ENCODE measurements at regions not wholly inside any gene's neighbourhood (a gene's known extent, or its start where the extent isn't known, plus 50 kb on each side); places are given as distances from the start of the nearest gene placed in this dataset.

- H3K9me3 ChIP-seq (ENCODE audit: control insufficient read depth, low read depth, low read length) = no peaks in the 10 kb centered on the region
- H4K91ac ChIP-seq (ENCODE audit: insufficient read length, low read depth, low read length) = no peak overlapping the region
- no peaks in the 10 kb centered on the region for H3K27me3 Mint-ChIP-seq (ENCODE audit: low read depth)
- H4K20me1 ChIP-seq (ENCODE audit: control insufficient read depth, insufficient read depth, insufficient read length) = no peaks in the 10 kb centered on the region
- peaks cover 17 to 19% of the 10 kb centered on the region in 2 experiments for H3K4me1 Mint-ChIP-seq
- no peak overlapping the region for H2AFZ ChIP-seq (ENCODE audit: low read length)
- no peak overlapping the region for H2BK12ac ChIP-seq (ENCODE audit: insufficient read length, low read depth, low read length)
- H3K36me3 Mint-ChIP-seq (ENCODE audit: insufficient read depth in 1 of 3, low read depth in 3 of 3) = no peaks in the 10 kb centered on the region; a peak in 1 of 7 replicates
- H2BK15ac ChIP-seq (ENCODE audit: low read depth, low read length) = no peak overlapping the region
- H3T11ph ChIP-seq (ENCODE audit: low read length) = no peak overlapping the region
- H3K27me3 ChIP-seq (ENCODE audit: insufficient read depth, low read length) = no peaks in the 10 kb centered on the region
- H3K14ac ChIP-seq (ENCODE audit: insufficient read depth, low read length) = no peak overlapping the region
- no peak overlapping the region for H3K56ac ChIP-seq (ENCODE audit: insufficient read length, low read depth, low read length)
- no peak overlapping the region for H2BK120ac ChIP-seq (ENCODE audit: low read depth, low read length, poor library complexity, severe bottlenecking)
- no peak overlapping the region for H4K8ac ChIP-seq (replicated peaks; ENCODE audit: insufficient read length, low read depth, low read length)
- no peak overlapping the region for H3K27ac Mint-ChIP-seq
- no peaks in the 10 kb centered on the region for H3K23me2 ChIP-seq (ENCODE audit: insufficient read length, low read depth, low read length, poor library complexity, severe bottlenecking)
- H2BK20ac ChIP-seq (ENCODE audit: low read depth, low read length, poor library complexity, severe bottlenecking) = no peak overlapping the region
- no peak for DNase-seq
- no peak overlapping the region for H3K4me3 Mint-ChIP-seq
- H3K4me1 ChIP-seq (ENCODE audit: insufficient read depth, low read length) = no peaks in the 10 kb centered on the region; the same call in 1 of the 2 replicates
- no peak overlapping the region for H3K4ac ChIP-seq (ENCODE audit: low read depth, low read length)
- no peak overlapping the region for H3K9ac ChIP-seq (ENCODE audit: extremely low read depth, insufficient read length, low read length)
- no peak overlapping the region for H2BK5ac ChIP-seq (ENCODE audit: insufficient read length, low read length)
- no peak overlapping the region for H3K4me2 ChIP-seq (ENCODE audit: insufficient read depth, insufficient read length, low read length)
- H4K5ac ChIP-seq (ENCODE audit: insufficient read length, low read depth, low read length) = no peak overlapping the region
- no peaks in the 10 kb centered on the region for H3K79me2 ChIP-seq (ENCODE audit: insufficient read depth, low read length)
- H3K9me3 Mint-ChIP-seq = no peaks in the 10 kb centered on the region
- no peak for TF ChIP-seq CTCF (conservative IDR thresholded peaks at IDR 0.05)
- no peak overlapping the region for H3K18ac ChIP-seq (ENCODE audit: insufficient read length, low read depth, low read length)
- no peaks in the 10 kb centered on the region for H3K79me1 ChIP-seq (ENCODE audit: insufficient read depth, low read depth, low read length, poor library complexity, severe bottlenecking)
- H3K27ac ChIP-seq (ENCODE audit: insufficient read length, low read depth, low read length) = no peak overlapping the region
- no peak overlapping the region for H2AK5ac ChIP-seq (ENCODE audit: insufficient read length, low read length)
- no CpG with 5 or more reads among the region's 1 CpG for WGBS (ENCODE audit: extremely low coverage, insufficient read length, low lambda C conversion rate)
- no peak overlapping the region for H3K23ac ChIP-seq (ENCODE audit: insufficient read length, low read depth, low read length)
These were observed 53.5 kb upstream of the PROK2 start for GRCh38 chr3:71838406-71838805.

All from H9 (cell line).